HG02763 (cell line): ENCODE measurements at regions not wholly inside any gene's neighbourhood (a gene's known extent, or its start where the extent isn't known, plus 50 kb on each side); places are given as distances from the start of the nearest gene placed in this dataset.

ENCODE experiments used
- ATAC-seq: cut with Tn5 transposase; IDR thresholded peaks from one replicate; pipeline ENCODE4 v1.9.1; 2021; ENCODE audit warnings: mild to moderate bottlenecking, moderate library complexity; ENCODE audit not compliant: unreplicated experiment

DNA sequence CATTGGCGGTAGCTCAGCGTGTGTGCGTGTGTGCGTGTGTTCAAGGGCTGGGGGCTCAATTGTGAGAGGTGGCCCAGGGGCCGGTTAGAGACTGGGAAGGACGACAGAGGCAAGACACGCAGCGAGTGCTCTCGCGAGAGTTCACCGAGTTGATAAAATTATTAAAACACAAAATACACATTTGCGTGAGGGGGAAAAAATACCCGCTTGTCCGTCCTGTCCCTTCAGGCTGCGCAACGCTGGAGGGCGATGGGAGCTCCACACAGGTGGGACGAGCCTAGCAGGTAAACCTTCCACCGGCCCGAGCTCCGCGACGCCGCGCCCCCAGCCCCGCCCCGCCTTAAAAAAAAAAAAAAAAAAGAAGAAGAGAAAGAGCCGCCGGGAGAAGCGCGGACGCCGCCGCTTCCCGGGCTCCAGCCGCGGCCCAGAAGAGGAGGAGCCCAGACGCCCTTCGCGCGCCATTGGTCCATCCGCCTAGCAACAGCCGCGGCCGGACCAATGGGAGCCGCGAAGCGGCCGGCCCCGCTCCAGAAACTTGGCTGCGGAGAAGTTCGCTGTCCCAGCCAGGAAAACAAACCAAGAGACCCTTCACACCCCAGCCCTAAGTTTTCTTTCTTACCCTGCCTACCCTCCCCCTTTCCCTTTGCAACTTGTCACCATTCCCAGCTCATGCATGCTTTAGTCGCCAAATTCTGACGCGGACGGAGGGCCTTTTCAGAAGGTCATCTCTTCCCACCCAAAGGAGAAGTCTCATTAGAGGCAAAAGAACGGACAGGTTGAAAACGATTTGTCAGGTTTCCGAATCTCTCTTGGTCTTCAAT, 169.9 kb upstream of the MAF start:
- peak; percentile 99 for ATAC-seq

DNA sequence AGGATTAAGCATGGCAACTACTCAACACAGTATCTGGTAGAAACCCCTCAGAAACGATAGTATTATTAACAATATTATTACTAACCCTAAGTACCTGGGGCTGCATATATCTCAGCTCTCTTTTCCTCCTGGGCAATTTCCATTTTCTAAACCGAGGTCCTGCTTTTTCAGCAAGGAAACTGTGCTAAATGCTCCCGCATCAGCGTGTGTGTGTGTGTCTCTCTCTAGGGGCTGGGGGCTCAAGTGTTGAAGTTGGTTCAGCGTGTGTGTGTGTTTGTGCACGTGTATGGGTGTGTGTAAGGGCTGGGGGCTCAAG, 169.3 kb upstream of the MAF start:
- ATAC-seq = no peak

DNA sequence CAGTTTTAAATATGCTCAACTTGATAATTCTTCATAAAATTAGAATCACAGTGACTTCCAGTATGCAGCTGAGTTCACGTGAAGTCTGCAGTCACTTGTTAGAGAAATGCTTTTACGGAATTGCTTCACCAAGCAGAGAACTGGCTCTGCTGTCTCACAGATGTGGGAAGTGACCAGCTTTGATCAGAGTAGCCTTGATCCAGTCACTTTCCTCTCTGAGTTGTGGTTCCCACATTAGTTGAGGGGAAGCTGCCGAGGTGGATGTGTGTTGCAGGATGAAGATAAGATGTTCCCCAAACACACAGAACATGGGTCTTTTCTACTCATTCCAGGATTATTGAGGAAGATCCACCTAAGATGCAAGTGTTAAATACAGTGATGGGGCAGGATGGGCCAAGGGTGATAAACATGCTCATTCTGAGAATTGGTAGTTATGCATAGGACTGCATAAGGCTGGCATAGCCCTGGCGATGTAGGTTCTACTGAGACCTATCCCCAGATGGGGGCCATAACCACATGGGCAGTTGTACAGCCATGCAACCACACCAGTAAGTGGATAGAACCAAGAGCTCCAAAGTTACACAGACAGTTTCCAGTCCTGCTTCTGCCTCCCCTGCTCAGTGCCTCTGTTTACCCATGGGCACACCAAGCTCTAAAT, 168.9 kb upstream of the MAF start:
- no peak for ATAC-seq

DNA sequence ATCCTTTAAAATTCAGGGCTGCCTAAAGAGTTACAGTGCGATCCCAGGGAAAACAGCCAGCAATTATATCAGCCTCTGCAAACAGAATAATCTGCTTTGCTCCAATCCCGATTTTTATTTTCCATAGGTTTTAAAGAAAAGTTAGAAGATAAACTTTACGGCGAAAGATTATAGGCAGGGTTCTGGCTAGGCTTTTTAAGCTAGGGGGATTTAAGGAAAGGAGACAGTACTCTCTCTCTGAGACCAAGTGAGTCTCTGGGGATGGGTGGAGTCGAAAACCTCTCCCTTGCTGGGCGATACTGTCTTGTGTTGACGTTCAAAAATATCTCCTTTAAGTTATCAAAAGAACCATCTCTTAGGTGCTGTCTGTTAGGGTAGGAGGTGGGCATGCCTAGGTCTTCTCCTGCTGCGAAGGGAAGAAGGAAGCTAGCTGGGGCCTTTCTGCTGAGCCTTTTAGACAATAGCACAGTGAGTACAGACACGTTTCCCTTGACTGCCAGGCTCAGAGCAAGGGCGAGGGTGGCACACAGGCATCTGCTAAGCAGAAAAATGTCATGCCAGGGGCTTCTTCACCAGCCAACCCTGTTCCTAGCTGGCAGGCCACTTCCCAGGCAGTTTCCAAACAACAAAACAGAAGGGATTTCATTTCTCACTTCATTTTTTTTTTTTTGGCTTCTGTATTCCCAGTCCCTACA, 167.9 kb upstream of the MAF start:
- no peak for ATAC-seq

DNA sequence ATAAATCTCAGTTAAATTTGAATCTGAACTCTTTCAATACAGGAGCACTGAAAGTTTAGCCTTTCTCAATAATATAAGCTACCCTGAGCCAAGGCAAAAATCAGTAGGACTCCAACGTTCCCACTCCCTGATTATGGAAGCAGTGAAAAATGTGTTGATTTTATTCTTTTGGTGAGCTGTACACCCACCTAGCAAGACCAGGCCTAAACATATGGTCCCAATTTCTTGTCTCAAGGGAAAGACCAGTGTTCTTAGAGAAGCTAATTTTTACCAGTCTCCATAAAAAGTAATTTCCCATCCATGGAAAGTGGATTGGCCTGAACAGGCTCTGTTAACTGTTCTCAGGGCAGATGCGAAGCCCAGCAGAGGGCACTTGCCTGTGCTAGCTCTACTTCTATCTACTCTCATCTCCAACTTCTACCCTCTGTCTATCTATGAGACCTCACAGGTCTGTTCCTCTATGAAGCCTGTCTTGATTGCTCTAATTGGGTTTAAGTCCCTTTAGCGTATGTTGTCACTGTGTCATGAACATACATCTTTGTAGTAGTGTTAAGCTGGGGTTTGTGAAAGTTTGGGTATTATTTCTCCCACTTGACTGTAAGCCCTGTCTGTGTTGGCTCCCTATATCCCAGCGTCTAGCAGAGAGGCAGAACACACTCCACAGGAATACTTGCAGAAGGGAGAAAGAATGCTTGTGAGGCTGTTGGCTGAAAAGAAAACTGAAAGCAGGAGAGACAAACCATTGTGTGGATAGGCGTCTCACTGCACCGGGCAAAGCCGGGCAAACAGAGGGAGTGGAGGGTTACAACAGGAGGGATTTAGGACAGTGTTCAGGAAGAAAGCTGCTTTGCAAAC, 167.1 kb upstream of the MAF start:
- ATAC-seq = no peak

DNA sequence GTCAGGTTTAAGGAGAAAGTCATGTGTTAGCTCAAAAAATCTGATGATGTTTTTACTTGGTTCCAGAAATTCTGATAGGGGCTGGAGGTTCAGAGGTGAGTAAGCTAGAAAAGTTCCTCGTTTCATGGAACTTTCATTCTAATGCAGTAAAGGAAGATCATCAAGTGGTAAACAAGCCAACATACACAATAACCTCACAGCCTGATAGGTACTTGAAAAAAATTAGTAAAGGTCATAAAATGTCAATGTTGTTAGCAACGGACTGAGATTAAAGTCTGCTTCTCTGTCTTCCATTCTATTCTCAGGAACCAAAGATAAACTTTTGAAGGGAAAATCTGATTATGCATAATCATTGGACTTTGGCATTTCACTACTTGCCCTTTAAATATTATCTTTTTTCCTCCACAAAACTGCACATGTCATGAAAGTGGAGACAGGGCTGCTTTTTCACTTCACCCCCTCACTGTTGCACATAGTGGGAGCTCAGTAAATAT, 165.4 kb upstream of the MAF start:
- ATAC-seq = no peak

DNA sequence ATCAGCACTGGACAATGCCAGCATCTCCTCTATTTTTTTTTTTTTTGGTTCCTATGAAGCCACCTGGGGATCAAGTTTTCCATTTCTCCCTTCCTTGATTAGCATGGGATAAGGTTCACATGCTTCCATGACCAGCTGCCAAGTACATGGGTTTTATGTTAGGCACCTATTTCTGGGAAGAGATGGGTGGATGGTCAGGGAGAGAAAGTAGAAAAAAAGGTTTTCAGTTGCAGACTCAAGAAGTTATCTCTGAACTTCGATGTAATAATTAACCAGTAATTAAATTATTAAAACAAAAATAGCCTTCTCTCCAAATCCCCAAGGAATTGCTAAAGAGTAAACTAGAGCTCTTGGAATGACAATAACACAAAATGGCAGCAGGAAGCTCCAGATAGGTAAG, 164.9 kb upstream of the MAF start:
- no peak for ATAC-seq

DNA sequence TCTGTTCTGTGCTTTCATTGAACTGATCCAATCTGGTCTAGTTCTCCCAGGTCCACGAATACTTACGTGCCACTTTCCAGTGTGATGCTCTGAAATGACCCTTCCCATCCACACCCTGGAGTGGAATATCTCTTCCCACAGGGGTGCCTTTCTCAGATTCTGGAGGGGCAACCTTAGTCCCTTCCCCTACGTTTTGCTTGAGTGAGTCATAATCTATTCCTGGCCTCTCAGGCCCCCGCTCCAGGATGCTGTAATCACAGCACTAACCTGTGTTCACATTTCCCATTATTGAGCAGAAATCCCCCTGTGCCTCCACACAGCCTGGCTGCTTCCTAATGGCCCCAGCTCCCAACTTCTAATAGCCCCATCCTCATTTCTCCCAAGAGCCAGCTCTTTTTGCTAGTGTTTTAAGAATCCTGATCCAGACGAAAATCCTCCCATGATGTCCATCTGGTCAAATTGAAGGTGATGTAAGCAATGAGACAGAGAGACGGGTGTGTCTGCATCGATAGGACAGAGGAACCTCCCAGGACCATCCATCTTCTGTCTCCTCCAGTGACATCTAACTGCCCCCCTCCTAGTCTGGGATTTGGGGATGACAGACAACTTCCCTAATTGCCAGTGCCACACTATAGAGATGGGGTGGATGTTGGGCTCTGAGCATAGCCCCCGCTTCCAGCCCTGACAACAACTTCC, 164.0 kb upstream of the MAF start:
- no peak for ATAC-seq

DNA sequence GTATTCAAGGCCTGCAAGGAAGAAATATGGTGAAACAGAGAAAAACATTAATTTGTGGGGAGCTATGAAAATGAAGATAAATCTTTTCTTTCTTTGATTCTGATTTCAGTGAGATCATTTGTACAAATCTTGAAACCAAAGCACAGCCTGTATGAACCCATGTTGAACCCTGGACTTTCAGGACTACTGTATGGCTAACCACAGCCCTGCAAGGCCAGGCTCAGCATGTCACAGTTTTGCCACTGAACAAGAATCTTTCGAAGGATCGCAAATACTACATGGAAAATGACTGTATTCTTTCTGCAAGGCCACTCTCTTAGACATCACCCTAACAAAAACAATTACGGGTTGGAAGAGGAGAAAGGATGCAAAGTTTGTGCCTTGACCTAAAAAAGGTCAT, 161.7 kb upstream of the MAF start:
- no peak for ATAC-seq

DNA sequence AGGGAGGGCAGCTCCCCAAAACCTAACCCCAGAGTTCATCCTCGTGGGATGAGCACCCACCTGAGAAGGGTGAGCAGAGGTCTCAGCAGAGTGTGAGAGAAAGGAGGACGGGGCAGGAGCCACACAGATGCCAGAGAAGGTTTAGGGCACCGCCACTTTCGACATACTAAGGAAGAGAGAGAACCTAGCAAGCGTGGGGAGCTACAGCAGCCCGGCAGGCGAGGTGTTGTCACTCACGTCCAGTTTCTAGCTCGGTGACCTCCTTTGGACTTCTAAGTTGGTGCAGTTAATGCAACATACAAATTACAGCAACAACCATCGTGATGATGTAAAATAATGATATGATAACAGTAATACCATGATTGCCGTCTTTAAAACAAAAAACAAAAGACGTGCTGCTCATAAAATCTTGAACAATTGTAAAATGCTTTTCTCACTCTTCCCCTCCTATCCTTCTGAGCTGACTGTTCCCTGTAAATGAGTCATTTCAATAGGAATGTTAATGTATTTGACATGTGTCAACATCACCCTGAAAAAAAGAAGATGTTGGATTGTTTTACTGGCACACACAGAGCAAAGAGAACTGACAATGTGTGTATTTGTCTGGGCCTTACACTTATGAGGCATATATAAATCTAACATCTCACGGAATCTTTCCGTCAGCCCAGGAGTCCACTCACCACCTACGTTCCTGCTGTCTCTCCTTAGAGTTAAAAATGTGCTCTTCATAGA, 158.2 kb upstream of the MAF start:
- no peak for ATAC-seq

DNA sequence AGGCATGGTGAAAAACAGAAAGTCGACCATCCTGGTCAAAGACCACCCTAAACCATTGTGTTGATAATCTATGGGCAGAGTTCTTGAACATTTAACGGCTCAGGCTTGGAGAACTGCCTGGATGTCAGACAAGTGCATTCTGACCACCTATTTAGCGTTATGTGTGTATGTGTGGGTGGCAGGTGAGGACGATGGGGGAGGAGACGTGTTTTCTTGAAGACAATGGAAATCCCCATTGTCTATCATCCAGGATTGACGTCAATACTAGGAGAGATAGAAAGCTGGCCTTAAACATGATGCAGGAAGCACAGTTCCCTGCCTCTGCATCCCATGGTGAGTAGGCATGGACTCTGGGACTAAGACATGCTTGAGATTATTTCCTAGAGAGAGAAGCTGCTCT, 157.4 kb upstream of the MAF start:
- no peak for ATAC-seq

DNA sequence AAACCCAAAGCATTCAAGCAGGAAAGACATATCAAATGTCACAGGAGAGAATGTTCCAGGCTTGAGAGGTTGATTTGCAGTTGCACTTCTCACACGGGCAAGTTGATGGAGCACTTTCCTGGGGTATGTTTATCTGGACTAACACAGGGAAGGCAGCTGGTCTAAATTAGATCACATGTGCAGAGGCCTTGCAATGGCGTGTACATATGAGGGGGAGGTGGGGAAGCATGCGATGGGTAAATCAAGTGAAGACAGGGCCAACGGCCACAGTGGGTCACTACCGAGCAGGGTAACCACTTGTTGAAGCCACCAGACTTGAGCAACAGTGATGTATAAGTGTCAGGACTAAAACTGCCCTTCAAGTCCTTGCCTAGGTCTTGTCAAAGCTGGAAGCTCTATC, 156.6 kb upstream of the MAF start:
- ATAC-seq = no peak

DNA sequence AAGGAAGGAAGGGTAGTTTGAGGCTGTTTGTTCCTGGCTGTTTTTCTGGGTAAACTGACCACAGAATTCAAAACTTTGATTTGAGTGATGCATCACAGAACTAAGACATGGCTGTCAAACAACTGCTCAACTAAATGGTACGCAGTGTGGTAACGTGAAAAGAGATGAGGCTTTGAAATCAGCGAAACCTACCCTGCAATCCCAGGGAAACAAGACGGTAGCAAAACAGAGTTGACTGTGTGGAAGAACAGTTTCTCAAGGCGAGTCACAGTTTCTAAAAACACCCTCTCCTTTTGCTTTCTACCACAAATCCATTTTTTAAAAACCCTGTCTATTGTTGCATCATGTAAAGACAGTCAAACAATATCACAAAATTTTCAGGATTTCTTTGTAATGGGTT, 156.0 kb upstream of the MAF start:
- ATAC-seq = no peak

DNA sequence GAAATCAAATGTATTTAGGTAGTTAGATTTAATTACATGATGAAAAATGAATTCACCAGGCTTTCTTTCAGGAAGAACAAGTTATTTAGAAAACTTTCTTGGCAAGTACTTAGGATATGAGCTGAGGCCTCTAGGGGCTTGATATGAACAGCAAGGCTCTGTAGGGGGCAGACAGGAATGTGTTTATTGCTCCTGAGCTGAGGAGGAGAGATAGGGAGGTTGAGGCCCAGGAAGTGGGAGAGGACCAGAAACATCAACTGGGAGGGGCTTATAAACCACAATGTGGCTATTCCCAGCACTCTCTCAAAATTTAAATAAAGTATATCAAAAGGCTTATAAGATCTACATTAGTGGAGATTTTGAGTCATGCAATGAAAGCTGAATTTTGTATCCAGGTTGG, 154.0 kb upstream of the MAF start:
- no peak for ATAC-seq

DNA sequence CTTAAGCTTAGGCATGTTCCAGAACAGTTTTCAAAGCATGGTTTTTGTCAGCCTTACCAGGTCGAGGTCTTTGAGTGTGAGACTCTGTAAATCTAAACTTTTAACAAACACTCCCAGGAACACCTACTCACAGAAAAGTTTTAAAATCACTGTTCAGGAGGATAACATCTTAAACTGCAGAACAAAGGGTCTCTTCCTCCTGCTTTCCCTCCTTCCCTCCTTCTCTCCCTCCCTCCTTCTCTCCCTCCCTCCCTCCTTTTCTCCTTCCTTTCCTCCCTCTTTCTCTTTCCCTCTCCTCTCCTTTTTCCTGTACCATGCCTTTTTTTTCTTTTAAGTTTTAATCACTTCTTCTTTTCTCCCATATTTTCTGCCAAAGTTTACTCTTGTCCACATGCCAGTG, 153.5 kb upstream of the MAF start:
- ATAC-seq = no peak

DNA sequence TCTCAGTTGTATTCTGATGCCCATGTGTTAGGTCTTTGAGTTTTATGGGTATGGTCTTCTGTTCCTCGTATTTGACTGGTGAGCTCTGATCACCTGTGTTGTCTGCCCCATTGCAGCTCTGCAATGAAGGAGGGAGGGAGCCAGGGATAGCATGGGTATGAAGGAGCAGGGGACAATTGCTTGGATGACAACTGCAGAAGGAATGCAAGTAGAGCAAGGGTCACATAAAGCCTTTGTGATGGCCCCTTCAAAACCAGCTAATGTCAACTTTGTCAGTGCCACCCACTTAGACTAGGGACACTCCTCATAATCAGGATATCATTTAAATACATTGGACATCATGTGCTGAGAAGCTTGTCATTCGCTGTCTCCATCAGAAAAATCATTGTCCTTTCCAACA, 152.7 kb upstream of the MAF start:
- no peak for ATAC-seq

DNA sequence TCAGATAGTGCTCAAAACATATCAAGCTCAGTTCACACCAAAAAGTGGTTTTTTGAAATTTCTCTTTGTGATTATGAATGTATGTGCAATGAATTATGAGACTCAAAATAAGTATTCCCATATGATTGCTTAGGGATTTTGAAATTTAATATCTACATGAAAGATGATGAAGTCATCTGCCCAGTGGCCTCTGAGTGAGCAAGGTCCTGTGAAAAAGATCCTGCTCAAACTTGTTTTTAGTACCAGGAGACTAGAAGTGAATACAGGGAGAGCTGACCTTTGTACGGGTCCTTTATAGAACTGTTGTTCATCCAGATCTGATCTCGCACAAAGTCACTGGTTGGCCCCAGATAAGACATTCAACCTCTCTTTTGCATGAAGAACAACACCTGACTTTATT, 151.9 kb upstream of the MAF start:
- no peak for ATAC-seq

DNA sequence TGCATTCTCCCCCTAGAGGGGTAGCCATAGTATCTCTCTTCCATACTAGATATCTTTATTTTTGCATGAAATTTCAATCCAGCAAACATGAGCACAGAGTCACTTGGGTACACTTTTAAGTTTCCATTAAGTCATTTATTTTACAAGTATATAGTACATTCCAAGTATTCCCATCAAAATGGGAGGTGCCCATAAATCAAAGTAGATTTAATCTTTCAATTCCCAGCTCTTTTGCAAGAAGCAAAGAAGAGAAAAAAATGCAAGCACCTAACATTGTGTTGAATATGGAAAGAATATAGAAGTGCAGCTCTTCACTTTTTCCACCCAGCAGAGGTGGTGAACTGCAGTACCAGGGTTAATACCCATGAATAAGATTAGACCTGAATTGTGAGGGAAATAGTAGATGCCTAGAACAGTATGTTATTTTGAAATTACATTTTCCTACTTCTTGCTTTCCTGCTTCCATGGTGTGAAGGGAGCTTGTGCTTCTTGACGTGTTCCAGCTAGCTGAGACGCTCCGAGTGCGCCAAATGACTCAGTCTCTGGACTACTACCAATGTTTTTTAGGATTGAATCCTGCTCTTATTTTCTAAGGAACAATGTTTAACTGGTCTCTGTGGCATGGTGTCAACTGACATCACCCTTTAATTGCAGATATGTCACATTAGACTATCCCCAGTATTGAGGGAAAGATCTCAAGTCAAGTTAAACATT, 151.1 kb upstream of the MAF start:
- no peak for ATAC-seq

DNA sequence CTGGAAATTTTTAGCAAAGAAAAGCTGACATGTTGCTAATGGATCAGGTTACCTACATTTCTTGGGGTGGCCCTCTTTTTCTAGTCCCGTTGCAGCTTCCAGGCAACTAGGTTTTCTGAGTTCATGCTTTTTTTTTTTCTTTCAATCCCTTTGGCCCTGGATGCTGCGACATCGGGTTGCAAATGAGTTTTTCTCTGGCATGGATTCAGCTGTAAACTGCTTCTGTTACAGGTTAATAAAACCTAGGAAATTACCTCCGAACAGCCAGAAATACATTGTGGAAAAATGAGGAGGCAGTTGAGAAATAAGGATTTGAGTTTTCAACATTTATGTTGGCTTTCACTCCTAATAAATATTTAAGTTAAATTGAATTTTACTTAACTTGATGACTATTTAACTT, 149.8 kb upstream of the MAF start:
- no peak for ATAC-seq
